Midbrain (tissue), 1 donor: ENCODE measurements at regions not wholly inside any gene's neighbourhood (a gene's known extent, or its start where the extent isn't known, plus 50 kb on each side); places are given as distances from the start of the nearest gene placed in this dataset.
"Not testable (repeated sequence)": the region's sequence is repeated elsewhere in the genome, so short reads cannot be mapped to it uniquely, and the experiment has no call there.

ENCODE experiments used
- DNase-seq: peaks from one replicate; lab custom pipeline; 2025; lab: John Stamatoyannopoulos, UW

DNA sequence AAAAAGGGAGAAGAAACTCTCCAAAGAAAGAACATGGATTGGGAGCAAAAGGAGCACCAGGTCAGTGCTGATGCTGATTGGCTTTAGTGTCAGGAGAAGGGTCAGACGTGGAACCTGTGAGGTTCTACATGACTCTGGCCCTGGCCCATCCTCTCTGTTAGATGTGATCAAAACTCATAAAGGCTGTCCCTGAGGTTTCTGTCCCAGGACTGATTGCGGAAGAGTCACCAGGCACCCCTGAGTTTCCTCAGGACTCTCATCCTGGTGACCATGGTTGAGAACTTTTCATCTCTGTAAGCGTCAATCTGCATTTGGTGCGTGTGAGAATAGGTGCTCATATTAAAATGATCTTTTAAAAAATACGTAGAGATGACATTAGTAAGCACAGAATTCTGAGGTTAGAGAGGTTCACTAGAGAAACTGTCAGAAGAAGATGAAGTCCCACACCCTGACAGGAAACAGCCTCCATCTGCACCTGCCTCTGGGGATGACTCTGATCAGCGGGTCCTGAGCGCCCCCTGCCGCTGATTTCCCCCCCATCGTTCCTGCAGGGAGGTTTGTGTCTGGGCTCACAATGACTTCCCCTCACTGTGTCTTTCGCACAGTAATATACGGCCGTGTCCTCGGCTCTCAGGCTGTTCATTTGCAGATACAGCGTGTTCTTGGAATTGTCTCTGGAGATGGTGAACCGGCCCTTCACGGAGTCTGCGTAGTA is 741.8 kb downstream of the TMEM121 start:
- DNase-seq: no peak

DNA sequence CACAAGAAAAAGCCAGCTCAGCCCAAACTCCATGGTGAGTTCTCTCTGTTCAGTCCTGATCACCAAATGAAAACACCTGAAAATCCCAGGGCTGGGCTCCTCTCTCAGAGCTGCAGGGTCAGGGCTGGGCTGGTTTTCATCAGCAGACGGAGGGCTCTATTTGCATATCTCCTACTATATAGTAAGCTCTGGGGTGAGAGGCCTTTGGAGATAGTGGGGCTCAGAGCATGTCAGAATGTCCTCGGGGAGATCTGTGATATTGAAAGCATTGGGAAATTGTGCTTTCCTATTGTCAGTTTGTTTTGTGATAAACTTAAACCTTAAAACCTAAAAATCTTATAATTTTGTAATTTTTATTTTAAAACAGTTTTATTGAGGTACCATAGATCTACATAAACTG is 742.6 kb downstream of the TMEM121 start:
- no peak for DNase-seq

- DNase-seq: no peak
Measured at GRCh38 chr14:106269451-106270204, 743.2 kb downstream of the TMEM121 start.

- not testable (repeated sequence) for DNase-seq
Measured at GRCh38 chr14:106270476-106271121, 744.2 kb downstream of the TMEM121 start.

GRCh38 chr14:106276326-106277267 is 750.2 kb downstream of the TMEM121 start:
- no peak for DNase-seq

DNA sequence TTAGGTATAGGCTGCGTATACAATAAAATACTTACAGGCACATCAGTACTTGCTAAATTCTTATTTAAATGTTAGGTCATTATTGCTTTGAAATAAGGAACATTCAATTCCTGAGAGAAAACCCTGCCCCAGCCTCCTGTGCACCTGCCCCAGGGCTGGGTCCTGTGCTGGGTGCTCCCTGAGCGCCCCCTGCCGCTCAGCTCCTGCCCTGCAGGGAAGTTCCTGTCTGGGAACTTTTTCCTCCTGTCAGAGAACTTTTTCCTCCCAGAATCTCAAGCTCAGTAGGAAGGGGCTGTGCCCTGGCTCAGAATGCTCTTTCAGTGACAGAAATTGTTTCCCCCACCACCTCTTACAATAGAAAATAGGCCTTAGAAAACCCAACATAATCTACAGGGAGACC is 751.1 kb downstream of the TMEM121 start:
- no peak for DNase-seq

DNA sequence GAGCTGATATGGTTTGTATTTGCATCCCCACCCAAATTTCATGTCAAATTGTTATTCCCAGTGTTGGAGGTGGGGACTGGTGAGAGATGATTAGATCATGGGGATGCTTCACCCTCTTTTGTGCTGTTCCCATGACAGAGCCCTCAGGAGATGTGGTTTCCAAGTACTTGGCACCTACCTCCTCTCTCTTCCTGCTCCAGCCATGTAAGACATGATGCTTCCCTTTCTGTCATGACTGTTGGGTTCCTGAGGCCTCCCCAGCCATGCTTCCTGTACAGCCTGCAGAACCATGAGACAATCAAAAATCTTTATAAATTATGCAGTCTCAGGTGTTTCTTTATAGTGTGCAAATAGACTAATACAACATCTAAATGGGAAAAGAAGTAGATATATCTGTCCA is 754.5 kb downstream of the TMEM121 start:
- no peak for DNase-seq

DNA sequence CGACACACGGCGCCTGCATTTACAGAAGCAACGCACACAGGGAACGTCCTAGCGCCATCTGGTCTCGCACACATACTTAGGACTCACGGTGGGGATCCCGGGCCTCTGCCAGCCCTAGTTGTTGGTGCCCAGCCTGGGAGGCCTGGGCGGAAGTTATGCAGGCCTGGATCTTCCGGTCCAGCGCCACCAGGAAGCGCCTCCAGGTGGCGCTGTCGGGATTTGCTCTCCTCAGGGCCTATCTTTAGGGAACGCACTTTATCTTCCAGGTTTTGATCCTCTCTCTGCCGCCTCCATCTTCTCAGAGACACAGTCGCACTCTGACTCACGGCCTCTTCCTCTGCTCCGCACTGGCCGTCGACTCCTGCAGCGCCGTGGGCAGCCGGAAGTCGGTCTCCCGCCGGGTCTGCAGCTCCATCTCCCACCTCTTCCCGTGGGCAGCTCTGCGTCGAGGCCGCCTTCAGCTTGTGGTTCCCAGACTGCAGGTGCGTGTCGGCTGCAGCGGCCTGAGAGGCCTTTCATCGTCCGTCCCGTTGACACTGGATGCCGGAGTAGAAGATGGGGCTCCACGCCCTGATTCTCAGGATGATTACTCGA is 760.4 kb downstream of the TMEM121 start:
- DNase-seq: no peak

DNA sequence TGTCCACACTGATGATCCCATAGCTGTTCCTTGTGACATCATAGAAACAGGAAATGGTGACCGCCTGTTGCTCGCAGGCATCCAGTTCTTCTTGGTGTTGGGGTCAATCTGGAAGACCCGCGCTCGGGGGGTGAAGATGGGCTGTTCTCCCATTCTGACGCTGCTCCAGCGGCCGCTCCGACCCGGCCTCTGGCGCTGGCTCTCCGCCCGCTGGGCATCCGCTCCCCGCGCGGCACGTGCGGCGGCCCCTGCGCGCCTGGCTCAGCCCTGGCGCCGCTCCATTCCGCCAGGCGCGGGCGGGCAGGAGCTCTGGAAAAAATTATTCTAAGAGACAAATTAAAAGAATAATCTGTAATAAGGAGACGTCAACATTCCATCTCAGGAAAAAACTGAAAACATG is 761.1 kb downstream of the TMEM121 start:
- DNase-seq: no peak

- DNase-seq: no peak
Measured at GRCh38 chr14:106291626-106292025, 765.2 kb downstream of the TMEM121 start.

DNA sequence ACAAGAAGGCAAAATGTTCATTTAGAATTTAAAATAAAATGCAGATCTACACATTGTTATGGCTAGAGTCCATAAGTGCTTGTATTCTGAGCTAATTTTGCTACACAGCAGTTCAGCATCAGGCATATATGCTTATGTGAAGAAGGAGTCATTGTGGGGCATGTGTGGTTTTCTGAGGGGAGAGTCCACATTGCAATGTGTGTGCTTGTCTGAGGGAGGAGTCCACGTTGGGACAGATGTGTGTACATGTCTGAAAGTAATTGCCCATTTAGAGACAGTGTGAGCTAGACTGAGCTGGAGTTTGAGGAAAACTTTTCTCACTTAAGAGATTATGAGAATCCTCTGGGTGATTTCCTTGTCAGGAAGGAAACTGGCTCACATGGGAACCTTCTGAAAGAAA is 767.9 kb downstream of the TMEM121 start:
- DNase-seq: no peak

GRCh38 chr14:106300951-106301510 is 774.6 kb downstream of the TMEM121 start:
- DNase-seq: not testable (repeated sequence)

DNA sequence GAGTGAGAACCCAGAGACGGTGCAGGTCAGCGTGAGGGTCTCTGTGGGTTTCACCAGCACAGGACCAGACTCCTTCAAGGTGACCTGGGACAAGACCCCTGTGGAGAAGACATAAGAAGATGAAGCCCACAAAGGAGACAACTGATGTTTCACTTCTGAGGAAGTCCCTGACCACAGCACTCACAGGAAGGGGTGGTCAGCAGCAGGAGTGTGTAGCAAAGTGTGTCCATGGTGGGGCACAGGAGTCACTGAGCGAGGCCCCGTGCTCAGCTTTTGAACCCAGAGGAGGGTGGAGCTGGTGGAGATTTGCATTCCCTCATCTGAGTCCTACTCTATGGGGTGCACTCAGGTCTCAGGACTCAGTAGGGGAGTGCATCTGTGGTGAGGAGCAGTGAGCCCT is 775.2 kb downstream of the TMEM121 start:
- not testable (repeated sequence) for DNase-seq

- no peak for DNase-seq
Measured at GRCh38 chr14:106302661-106303060, 776.3 kb downstream of the TMEM121 start.

GRCh38 chr14:106304271-106304670 is 777.9 kb downstream of the TMEM121 start:
- no peak for DNase-seq

- DNase-seq: no peak
Measured at GRCh38 chr14:106308839-106309389, 782.5 kb downstream of the TMEM121 start.

GRCh38 chr14:106309423-106309822 is 783.0 kb downstream of the TMEM121 start:
- no peak for DNase-seq

- no peak for DNase-seq
Measured at GRCh38 chr14:106315436-106315835, 789.1 kb downstream of the TMEM121 start.

DNA sequence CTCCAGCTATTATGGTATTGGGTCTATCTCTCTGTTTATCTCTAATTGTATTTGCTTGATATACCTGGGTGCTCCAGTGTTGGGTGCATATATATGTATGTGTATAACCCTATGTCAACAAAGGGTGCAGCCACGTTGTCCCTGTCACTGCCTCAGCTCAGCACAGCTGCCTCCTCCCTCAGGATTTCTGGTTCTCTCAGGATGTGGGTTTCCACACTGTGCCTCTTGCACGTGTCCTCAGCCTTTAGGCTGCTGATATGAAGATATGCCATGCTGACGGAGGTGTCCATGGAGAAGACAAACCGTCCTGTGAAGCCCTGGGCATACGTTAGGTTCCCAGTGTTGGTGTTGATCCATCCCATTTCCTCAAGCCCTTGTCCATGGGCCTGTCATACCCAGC is 791.2 kb downstream of the TMEM121 start:
- no peak for DNase-seq

- no peak for DNase-seq
Measured at GRCh38 chr14:106318700-106319099, 792.3 kb downstream of the TMEM121 start.

DNA sequence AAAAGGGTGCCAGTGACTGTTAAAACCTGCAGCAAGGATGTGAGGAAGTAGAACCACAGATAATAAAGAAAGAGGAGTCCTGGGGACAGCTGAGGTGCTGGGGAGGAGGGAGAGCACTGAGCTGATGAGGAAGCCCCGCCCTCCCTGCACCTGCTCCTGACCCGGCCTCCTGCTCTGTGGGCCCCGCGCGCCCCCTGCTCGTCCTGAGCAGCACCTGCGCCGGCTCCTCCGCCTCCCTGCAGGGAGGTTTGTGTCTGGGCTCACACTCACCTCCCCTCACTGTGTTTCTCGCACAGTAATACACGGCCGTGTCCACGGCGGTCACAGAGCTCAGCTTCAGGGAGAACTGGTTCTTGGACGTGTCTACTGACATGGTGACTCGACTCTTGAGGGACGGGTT is 797.6 kb downstream of the TMEM121 start:
- not testable (repeated sequence) for DNase-seq
